Neutrophil (primary cell): ENCODE measurements at regions not wholly inside any gene's neighbourhood (a gene's known extent, or its start where the extent isn't known, plus 50 kb on each side); places are given as distances from the start of the nearest gene placed in this dataset.

Experiments
- H3K27ac ChIP-seq: fragments of 200-600 bp; sonication (generic); 2 replicates; pipeline ENCODE4 v1.5.1; 2016; ENCODE audit warnings: mild to moderate bottlenecking, moderate library complexity
- H3K27me3 ChIP-seq: fragments of 200-600 bp; sonication (generic); 2 replicates; pipeline ENCODE4 v1.6.0; 2016; ENCODE audit warnings: mild to moderate bottlenecking
- H3K36me3 ChIP-seq: fragments of 200-600 bp; sonication (generic); 2 replicates; pipeline ENCODE4 v1.5.1; 2017
- H3K4me1 ChIP-seq, 2 experiments: fragments of 200-600 bp in 1 of 2; sonication (generic) in 1 of 2; 1 replicate in 1 of 2; 2 replicates in 1 of 2; pipeline versions ENCODE4 v1.5.1 to v1.6.1; 2013 to 2016; ENCODE audit warnings: low read depth in 1 of 2, low read length in 1 of 2, mild to moderate bottlenecking in 1 of 2, moderate library complexity in 1 of 2; ENCODE audit not compliant: control insufficient read depth in 1 of 2, insufficient read depth in 1 of 2
- H3K4me3 ChIP-seq, 2 experiments: fragments of 200-600 bp in 1 of 2; sonication (generic) in 1 of 2; 1 replicate in 1 of 2; 2 replicates in 1 of 2; pipeline ENCODE4 v1.5.1; 2013 to 2016; ENCODE audit warnings: low read depth in 1 of 2, low read length in 1 of 2, mild to moderate bottlenecking in 1 of 2, moderate library complexity in 1 of 2
- H3K9me3 ChIP-seq: fragments of 200-600 bp; sonication (generic); 2 replicates; pipeline ENCODE4 v1.5.1; 2016
- CTCF ChIP-seq: fragments of 200-600 bp; sonication (generic); IDR thresholded peaks from 2 replicates; pipeline ENCODE4 v1.5.1; 2016; ENCODE audit warnings: antibody characterized with exemption

GRCh38 chr16:27695161-27695560 lies 145.2 kb downstream of the KATNIP start:
- Histone ChIP-seq H3K9me3 (no peaks in the 10 kb centered on the region), H3K27ac (no peak overlapping the region), H3K27me3 (no peaks in the 10 kb centered on the region), H3K4me3 (no peak overlapping the region), H3K4me1 (no peaks in the 10 kb centered on the region), H3K36me3 (peaks cover 15% of the 10 kb centered on the region)
- TF ChIP-seq CTCF = no peak

- Histone ChIP-seq H3K4me3 (no peak overlapping the region), H3K27ac (no peak overlapping the region), H3K36me3 (peaks cover 20% of the 10 kb centered on the region), H3K9me3 (no peaks in the 10 kb centered on the region), H3K4me1 (no peaks in the 10 kb centered on the region), H3K27me3 (no peaks in the 10 kb centered on the region)
- TF ChIP-seq CTCF = no peak
Measured at GRCh38 chr16:27698266-27698665, 148.3 kb downstream of the KATNIP start.

GRCh38 chr16:27698746-27699145 lies 148.8 kb downstream of the KATNIP start:
- Histone ChIP-seq H3K36me3 (peaks cover 20% of the 10 kb centered on the region), H3K27me3 (no peaks in the 10 kb centered on the region), H3K4me1 (no peaks in the 10 kb centered on the region), H3K4me3 (no peak overlapping the region), H3K9me3 (no peaks in the 10 kb centered on the region), H3K27ac (no peak overlapping the region)
- TF ChIP-seq CTCF = no peak

GRCh38 chr16:27699540-27699939 lies 149.6 kb downstream of the KATNIP start:
- H3K9me3 ChIP-seq = no peaks in the 10 kb centered on the region
- no peak for TF ChIP-seq CTCF
- H3K36me3 ChIP-seq = peaks cover 20% of the 10 kb centered on the region
- no peaks in the 10 kb centered on the region for H3K27me3 ChIP-seq
- no peaks in the 10 kb centered on the region for H3K4me1 ChIP-seq
- no peak overlapping the region for H3K4me3 ChIP-seq
- H3K27ac ChIP-seq = no peak overlapping the region

- H3K27me3 ChIP-seq = no peaks in the 10 kb centered on the region
- no peaks in the 10 kb centered on the region for H3K9me3 ChIP-seq
Measured at GRCh38 chr16:27700304-27700995, 150.5 kb downstream of the KATNIP start.

More at GRCh38 chr16:27700304-27700995, 150.5 kb downstream of the KATNIP start:
- peaks cover 20% of the 10 kb centered on the region for H3K36me3 ChIP-seq
- no peak overlapping the region for H3K4me3 ChIP-seq
- H3K4me1 ChIP-seq = no peaks in the 10 kb centered on the region
- no peak overlapping the region for H3K27ac ChIP-seq
- TF ChIP-seq CTCF = no peak
